Brain microvascular endothelial cell (primary cell): ENCODE measurements at regions not wholly inside any gene's neighbourhood (a gene's known extent, or its start where the extent isn't known, plus 50 kb on each side); places are given as distances from the start of the nearest gene placed in this dataset.

ENCODE experiments used
- DNase-seq: peaks from one replicate; pipeline ENCODE4 v3.0.0-alpha.2; 2020
- H3K27ac ChIP-seq: fragments of 250-450 bp; sonication (Bioruptor Pico); 2 replicates; pipeline ENCODE4 v1.5.1; 2020; ENCODE audit warnings: mild to moderate bottlenecking, moderate library complexity
- H3K27me3 ChIP-seq: fragments of 250-450 bp; sonication (Bioruptor Pico); replicated peaks from 2 replicates; pipeline ENCODE4 v1.5.1; 2020; ENCODE audit warnings: mild to moderate bottlenecking
- H3K36me3 ChIP-seq: fragments of 250-450 bp; sonication (Bioruptor Pico); replicated peaks from 2 replicates; pipeline ENCODE4 v1.5.1; 2020; ENCODE audit warnings: mild to moderate bottlenecking
- H3K4me3 ChIP-seq: 2 replicates; pipeline ENCODE4 v1.5.1; 2011; ENCODE audit warnings: low read depth, mild to moderate bottlenecking, control low read depth, low read length, moderate library complexity
- in situ Hi-C: cut with HindIII; loops from 2 replicates; pipeline ENCODE4 v1.10.0; 2017; ENCODE audit warnings: low sequenced_read_pairs, low pct_ligation_motif_present
- TF ChIP-seq, protein P1 (sequence below): IDR thresholded peaks from 2 replicates; pipeline ENCODE4 v1.5.1; 2011; ENCODE audit warnings: low read depth, mild to moderate bottlenecking, moderate library complexity, low read length, control low read depth, inconsistent platforms; ENCODE audit errors: missing control alignments

DNA sequence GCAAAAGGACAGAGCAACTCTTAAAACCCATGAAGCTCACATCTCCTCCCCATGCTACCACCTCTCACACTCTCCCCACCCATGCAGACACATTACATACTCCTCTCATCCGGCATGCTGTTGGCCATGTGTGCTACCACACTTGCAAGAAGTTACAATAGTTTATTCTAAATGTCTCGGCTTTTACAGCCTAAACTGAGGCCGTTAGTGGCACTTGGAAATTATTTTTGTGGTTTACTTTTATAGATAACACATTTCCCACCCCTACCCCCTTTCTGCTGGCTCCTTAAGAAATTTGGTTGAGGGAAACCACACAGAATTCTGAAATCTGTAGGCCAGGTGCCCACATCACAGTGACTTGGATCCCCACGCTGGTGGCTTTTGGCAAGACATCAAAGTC, 141.1 kb upstream of the HHIP start:
- Histone ChIP-seq H3K27me3 (no peaks in the 10 kb centered on the region), H3K4me3 (no peak overlapping the region), H3K36me3 (no peaks in the 10 kb centered on the region), H3K27ac (no peak overlapping the region)
- in situ Hi-C loops: no loop called here
- DNase-seq: no peak
- TF ChIP-seq, protein P1, sequence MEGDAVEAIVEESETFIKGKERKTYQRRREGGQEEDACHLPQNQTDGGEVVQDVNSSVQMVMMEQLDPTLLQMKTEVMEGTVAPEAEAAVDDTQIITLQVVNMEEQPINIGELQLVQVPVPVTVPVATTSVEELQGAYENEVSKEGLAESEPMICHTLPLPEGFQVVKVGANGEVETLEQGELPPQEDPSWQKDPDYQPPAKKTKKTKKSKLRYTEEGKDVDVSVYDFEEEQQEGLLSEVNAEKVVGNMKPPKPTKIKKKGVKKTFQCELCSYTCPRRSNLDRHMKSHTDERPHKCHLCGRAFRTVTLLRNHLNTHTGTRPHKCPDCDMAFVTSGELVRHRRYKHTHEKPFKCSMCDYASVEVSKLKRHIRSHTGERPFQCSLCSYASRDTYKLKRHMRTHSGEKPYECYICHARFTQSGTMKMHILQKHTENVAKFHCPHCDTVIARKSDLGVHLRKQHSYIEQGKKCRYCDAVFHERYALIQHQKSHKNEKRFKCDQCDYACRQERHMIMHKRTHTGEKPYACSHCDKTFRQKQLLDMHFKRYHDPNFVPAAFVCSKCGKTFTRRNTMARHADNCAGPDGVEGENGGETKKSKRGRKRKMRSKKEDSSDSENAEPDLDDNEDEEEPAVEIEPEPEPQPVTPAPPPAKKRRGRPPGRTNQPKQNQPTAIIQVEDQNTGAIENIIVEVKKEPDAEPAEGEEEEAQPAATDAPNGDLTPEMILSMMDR: no peak

DNA sequence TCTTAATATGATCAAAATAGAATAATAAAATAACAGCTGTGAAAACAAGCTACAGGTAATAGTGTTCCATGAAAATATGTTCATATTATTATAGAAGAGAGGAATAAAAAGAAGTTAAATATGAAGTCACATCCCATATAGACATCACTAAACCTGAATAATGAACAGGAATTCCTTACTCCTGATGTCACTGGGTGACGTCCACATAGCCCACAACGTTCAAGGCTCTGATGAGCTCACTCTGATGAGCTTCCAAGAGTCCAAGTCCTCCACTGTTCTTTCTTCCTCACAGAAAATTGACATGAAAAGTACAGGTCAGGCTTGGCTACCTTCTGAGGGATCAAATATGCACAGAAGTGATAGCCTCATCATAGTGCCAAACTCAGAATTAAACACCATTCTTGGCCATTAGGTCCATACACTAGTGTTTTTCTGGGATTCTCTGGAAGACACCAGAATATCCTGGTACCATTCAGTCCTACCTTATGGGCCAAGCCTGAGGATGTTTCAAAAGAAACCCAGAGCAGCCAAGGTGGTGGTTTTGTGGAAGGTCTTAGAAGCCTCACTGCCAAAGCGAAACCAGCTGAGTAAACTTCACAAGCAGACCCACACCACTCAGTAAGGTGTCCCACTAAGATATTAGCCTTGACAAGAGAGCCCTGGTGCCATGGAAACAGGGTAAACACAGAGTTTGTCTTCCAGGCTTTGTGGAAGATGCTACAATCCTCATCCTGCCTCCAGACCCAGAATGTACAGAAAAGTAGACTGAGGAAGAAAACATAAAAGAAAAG, 138.4 kb upstream of the HHIP start:
- no peaks in the 10 kb centered on the region for H3K27me3 ChIP-seq
- no peak overlapping the region for H3K4me3 ChIP-seq
- TF ChIP-seq, protein P1: no peak
- in situ Hi-C loops: no loop called here
- no peak overlapping the region for H3K27ac ChIP-seq
- DNase-seq: peak; percentile 47
- no peaks in the 10 kb centered on the region for H3K36me3 ChIP-seq

DNA sequence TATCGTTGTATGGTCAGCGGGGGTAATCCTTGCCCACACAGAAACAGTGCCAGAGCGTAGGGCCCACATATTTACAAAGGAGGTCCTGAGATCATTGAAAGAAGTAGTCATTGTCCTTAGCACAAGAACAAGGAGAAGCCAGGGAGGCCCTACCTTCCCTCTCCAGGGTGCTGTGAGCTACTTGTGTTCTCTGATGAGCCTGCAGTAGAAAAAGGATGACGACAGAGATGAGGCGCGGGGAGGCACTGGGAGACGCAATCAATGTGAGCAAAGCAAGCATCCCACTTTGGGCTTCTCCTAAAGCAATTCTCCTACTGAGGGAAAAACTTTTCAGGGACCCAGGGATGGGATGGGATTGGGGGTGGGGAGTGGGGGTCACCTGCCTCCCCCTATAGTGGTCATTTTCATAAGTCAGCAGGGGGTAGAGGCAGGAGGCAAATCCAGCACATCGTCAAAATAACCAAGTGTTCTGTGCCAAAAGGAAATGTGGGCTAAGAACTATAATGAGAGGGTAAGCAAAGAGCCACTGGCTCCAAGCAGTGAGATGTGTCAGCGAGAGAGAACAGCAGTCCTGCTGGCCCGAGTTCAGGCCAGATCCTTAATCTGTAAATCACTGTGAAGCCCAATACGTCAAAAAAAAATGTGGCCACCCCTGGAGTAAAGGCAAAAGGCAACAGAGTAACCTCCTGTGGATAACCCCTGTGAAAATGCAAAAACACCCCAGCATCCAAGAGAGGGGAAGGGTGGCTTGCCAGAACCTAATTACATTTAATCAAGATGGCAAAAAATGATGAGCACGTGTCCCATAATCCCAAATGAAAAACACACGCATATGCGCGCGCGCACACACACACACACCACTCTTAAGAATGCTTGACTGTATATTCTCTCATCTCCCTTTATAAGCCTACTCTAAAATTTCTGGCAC, 136.6 kb upstream of the HHIP start:
- in situ Hi-C loops: no loop called here
- Histone ChIP-seq H3K4me3 (no peak overlapping the region), H3K27me3 (no peaks in the 10 kb centered on the region), H3K36me3 (no peaks in the 10 kb centered on the region), H3K27ac (no peak overlapping the region)
- no peak for DNase-seq
- TF ChIP-seq, protein P1: no peak

DNA sequence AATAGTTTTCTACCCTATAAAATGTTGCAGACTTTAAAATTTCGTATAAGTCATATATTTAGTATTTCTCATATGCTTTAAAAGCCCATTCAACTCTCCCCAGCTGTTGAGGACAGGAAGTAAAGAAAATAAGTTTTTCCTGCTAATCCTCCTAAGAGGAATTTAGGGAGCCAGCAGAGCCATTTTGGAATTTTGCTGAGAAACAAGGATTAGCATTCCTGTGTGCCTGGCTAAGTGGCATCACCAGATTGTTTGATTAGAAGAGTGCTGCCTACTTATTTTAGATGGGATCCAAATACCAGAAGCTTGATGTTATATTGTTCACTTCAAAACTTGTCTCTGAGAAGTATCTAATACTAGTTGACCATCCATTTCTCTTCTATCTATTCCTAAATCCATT, 131.2 kb upstream of the HHIP start:
- TF ChIP-seq, protein P1: no peak
- in situ Hi-C loops: no loop called here
- DNase-seq: no peak

DNA sequence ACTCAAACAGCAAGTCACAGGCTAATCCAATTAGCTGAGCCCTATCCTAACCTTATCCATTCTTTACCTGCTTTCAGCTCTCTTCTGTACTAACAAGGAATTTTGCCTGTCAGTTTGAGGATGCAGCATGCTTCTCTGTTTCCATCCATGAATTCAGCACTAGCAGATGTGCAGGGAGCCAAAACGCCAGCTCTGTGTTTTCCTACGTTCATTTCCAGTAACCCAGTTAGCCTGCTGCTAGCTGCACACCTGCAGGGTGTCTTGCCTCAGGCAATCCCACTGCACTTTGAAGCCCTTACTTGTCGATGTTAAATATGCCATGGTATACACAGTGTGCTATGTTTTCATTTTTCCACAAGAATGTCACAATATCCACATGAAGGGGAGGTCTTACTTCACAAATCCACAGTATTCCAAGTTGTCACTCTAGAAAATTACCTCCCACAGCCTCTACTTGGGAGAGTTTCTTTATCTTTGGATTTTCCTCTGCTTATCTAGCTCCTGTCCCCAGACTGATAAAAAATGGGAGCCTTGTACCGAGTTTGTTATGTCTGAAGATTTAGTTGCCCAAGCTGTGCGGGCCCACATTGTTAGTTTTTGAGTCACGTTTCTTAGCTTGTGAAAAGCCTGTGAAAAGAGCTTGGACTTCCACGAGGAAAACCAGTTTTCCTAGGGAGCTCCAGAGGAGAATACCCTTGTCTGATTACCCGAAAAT, 127.6 kb upstream of the HHIP start:
- TF ChIP-seq, protein P1: no peak
- Histone ChIP-seq H3K4me3 (no peak overlapping the region), H3K27ac (no peak overlapping the region), H3K36me3 (no peaks in the 10 kb centered on the region), H3K27me3 (no peaks in the 10 kb centered on the region)
- peak; percentile 54 for DNase-seq
- in situ Hi-C loops: no loop called here

More for the DNA sequence above, 131.2 kb upstream of the HHIP start:
- H3K27me3 ChIP-seq: no peaks in the 10 kb centered on the region
- no peaks in the 10 kb centered on the region for H3K36me3 ChIP-seq
- H3K27ac ChIP-seq: no peak overlapping the region
- no peak overlapping the region for H3K4me3 ChIP-seq
